OCI-LY1 (cell line): ENCODE measurements at regions not wholly inside any gene's neighbourhood (a gene's known extent, or its start where the extent isn't known, plus 50 kb on each side); places are given as distances from the start of the nearest gene placed in this dataset.

ENCODE experiments used
- H2AFZ ChIP-seq: fragments of 200-600 bp; sonication (generic), shearing (Covaris generic); 2 replicates; pipeline ENCODE4 v1.6.0; 2014; ENCODE audit warnings: antibody characterized with exemption, mild to moderate bottlenecking, low read length
- H3F3A ChIP-seq: fragments of 200-600 bp; sonication (generic), shearing (Covaris generic); 2 replicates; pipeline ENCODE4 v1.6.0; 2014; ENCODE audit warnings: mild to moderate bottlenecking, antibody characterized with exemption, low read length, moderate library complexity; ENCODE audit not compliant: insufficient read depth
- H3K27ac ChIP-seq: fragments of 200-600 bp; sonication (generic); 2 replicates; pipeline ENCODE4 v1.5.1; 2014; ENCODE audit warnings: low read length, mixed run types, mild to moderate bottlenecking, low read depth; ENCODE audit not compliant: poor library complexity, severe bottlenecking
- H3K27me3 ChIP-seq: fragments of 200-600 bp; sonication (generic); 2 replicates; pipeline ENCODE4 v1.6.0; 2014; ENCODE audit warnings: antibody characterized with exemption, mild to moderate bottlenecking, low read length, moderate library complexity; ENCODE audit not compliant: insufficient read depth
- H3K36me3 ChIP-seq: fragments of 200-600 bp; sonication (generic); 2 replicates; pipeline ENCODE4 v1.6.1; 2014; ENCODE audit warnings: mild to moderate bottlenecking, antibody characterized with exemption, low read length, moderate library complexity, mixed read lengths; ENCODE audit not compliant: insufficient read depth
- H3K4me1 ChIP-seq: fragments of 200-600 bp; sonication (generic); 2 replicates; pipeline ENCODE4 v1.5.1; 2014; ENCODE audit warnings: mild to moderate bottlenecking, low read length, moderate library complexity; ENCODE audit not compliant: insufficient read depth, severe bottlenecking
- H3K4me2 ChIP-seq: fragments of 200-600 bp; sonication (generic), shearing (Covaris generic); 2 replicates; pipeline ENCODE4 v1.6.1; 2014; ENCODE audit warnings: low read length
- H3K4me3 ChIP-seq: fragments of 200-600 bp; sonication (generic); 2 replicates; pipeline ENCODE4 v1.5.1; 2014; ENCODE audit warnings: low read length, low read depth, mild to moderate bottlenecking, mixed read lengths; ENCODE audit not compliant: poor library complexity, severe bottlenecking
- H3K79me2 ChIP-seq: fragments of 200-600 bp; shearing (Covaris generic); 2 replicates; pipeline ENCODE4 v1.6.1; 2016; ENCODE audit warnings: mixed run types, low read length, mixed read lengths; ENCODE audit not compliant: insufficient read depth
- H3K9ac ChIP-seq: fragments of 200-600 bp; sonication (generic), shearing (Covaris generic); 2 replicates; pipeline ENCODE4 v1.6.1; 2014; ENCODE audit warnings: mild to moderate bottlenecking, low read length, mixed read lengths
- H3K9me2 ChIP-seq: fragments of 200-600 bp; sonication (generic), shearing (Covaris generic); 2 replicates; pipeline ENCODE4 v1.6.1; 2014; ENCODE audit warnings: low read depth, mild to moderate bottlenecking, low read length, mixed read lengths
- H3K9me3 ChIP-seq: fragments of 200-600 bp; shearing (Covaris generic); 2 replicates; pipeline ENCODE4 v1.6.1; 2014; ENCODE audit warnings: low read length, mixed read lengths
- H4K20me1 ChIP-seq: fragments of 200-600 bp; sonication (generic), shearing (Covaris generic); 2 replicates; pipeline ENCODE4 v1.6.0; 2016; ENCODE audit warnings: mild to moderate bottlenecking, low read length; ENCODE audit not compliant: insufficient read depth
- EZH2 ChIP-seq: fragments of 200-600 bp; sonication (generic), shearing (Covaris generic); IDR thresholded peaks from 2 replicates; pipeline ENCODE4 v1.8.0; 2017; ENCODE audit warnings: borderline replicate concordance, mixed run types, mild to moderate bottlenecking, antibody characterized with exemption, low read length, moderate library complexity, mixed read lengths
- TF ChIP-seq, protein P1 (sequence below): fragments of 200-600 bp; sonication (generic), shearing (Covaris generic); IDR thresholded peaks from 2 replicates; pipeline ENCODE4 v1.5.1; 2017; ENCODE audit warnings: mild to moderate bottlenecking, antibody characterized with exemption, low read length, moderate library complexity, mixed read lengths

DNA sequence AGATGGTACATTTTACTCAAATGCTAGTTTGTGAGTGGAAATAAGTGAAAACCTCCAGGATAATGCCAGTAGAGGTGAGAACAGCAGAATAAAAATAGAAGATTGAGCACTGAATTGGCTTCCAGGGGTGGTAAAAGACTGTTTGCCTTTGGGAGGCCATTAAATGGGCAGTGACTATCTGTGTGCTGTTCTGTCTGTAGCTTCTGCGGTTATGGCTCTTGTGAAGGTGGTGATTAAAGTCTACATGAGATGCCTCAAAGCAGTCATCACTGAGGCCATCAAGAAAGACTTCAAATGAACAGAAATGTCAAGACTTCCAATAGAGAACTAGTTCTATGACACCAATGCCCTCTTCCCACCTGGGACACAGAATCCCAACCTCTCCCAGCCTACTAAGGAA, 108.8 kb downstream of the EFHB start:
- no peaks in the 10 kb centered on the region for H3K36me3 ChIP-seq

DNA sequence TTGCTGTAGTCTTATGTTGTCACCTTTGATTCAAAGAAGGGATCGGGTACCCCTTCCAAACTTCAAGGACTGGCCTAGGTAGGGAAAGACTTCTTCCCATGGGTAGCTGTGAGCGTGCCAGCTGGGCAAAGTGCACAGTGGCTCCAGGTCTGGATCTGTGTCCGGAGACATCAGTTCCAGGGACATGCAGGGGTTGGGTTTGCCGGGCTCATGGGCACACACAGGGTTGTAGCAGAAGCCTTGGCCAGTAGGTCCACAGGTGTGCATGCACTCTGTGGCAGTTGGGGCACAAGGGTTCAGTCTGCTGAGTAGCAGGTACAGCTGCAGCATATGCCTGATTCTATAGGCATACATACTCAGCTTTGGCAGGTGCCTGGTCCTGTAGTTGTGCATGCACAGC, 111.2 kb downstream of the EFHB start:
- H3K79me2 ChIP-seq = no peaks in the 10 kb centered on the region
- H3K27me3 ChIP-seq = no peaks in the 10 kb centered on the region
- TF ChIP-seq, protein P1, sequence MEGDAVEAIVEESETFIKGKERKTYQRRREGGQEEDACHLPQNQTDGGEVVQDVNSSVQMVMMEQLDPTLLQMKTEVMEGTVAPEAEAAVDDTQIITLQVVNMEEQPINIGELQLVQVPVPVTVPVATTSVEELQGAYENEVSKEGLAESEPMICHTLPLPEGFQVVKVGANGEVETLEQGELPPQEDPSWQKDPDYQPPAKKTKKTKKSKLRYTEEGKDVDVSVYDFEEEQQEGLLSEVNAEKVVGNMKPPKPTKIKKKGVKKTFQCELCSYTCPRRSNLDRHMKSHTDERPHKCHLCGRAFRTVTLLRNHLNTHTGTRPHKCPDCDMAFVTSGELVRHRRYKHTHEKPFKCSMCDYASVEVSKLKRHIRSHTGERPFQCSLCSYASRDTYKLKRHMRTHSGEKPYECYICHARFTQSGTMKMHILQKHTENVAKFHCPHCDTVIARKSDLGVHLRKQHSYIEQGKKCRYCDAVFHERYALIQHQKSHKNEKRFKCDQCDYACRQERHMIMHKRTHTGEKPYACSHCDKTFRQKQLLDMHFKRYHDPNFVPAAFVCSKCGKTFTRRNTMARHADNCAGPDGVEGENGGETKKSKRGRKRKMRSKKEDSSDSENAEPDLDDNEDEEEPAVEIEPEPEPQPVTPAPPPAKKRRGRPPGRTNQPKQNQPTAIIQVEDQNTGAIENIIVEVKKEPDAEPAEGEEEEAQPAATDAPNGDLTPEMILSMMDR = no peak
- no peak for TF ChIP-seq EZH2
- H3K4me1 ChIP-seq = no peaks in the 10 kb centered on the region
- no peak overlapping the region for H2AFZ ChIP-seq
- H3K4me3 ChIP-seq = no peak overlapping the region
- H3F3A ChIP-seq = no peaks in the 10 kb centered on the region
- H3K9ac ChIP-seq = no peak overlapping the region
- no peaks in the 10 kb centered on the region for H3K36me3 ChIP-seq
- H4K20me1 ChIP-seq = no peaks in the 10 kb centered on the region
- no peaks in the 10 kb centered on the region for H3K9me2 ChIP-seq
- H3K27ac ChIP-seq = no peak overlapping the region
- H3K4me2 ChIP-seq = no peak overlapping the region
- H3K9me3 ChIP-seq = no peaks in the 10 kb centered on the region

More for the DNA sequence above, 108.8 kb downstream of the EFHB start:
- H2AFZ ChIP-seq = no peak overlapping the region
- H3K4me2 ChIP-seq = no peak overlapping the region
- no peaks in the 10 kb centered on the region for H3K9me3 ChIP-seq
- H3K9ac ChIP-seq = no peak overlapping the region
- no peaks in the 10 kb centered on the region for H3K27me3 ChIP-seq
- no peaks in the 10 kb centered on the region for H3F3A ChIP-seq
- H3K9me2 ChIP-seq = no peaks in the 10 kb centered on the region
- no peak overlapping the region for H3K4me3 ChIP-seq
- H4K20me1 ChIP-seq = no peaks in the 10 kb centered on the region
- H3K79me2 ChIP-seq = no peaks in the 10 kb centered on the region
- TF ChIP-seq, protein P1 = no peak
- no peak for TF ChIP-seq EZH2
- no peaks in the 10 kb centered on the region for H3K4me1 ChIP-seq
- no peak overlapping the region for H3K27ac ChIP-seq

DNA sequence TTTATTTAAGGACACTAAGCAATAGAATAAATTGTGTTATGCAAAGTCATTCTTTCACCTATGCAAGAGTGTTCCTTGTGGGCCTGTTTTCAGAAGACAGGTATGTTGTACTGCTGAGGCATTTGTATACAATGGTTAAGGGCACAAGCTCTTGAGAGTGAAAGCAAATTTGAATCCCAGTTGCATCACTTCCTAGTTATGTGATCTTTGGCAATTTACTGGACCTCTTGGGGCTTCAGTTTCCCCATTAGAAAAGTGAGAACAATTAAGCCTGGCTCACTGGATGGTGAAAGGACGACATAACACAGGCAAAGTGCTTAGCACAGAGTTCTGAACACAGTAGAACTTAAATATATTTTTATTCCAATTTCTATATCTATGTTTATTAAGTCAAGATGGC, 117.4 kb downstream of the EFHB start:
- Histone ChIP-seq H4K20me1 (no peaks in the 10 kb centered on the region), H3K4me2 (no peak overlapping the region), H2AFZ (no peak overlapping the region), H3K9me2 (no peaks in the 10 kb centered on the region), H3K27ac (no peak overlapping the region), H3K9ac (no peak overlapping the region), H3K27me3 (no peaks in the 10 kb centered on the region), H3K36me3 (no peaks in the 10 kb centered on the region), H3K9me3 (no peaks in the 10 kb centered on the region), H3K4me3 (no peak overlapping the region), H3K79me2 (no peaks in the 10 kb centered on the region), H3F3A (no peaks in the 10 kb centered on the region), H3K4me1 (no peaks in the 10 kb centered on the region)
- TF ChIP-seq, protein P1 = no peak
- TF ChIP-seq EZH2 = no peak
